ENCODE measurements at regions not wholly inside any gene's neighbourhood (a gene's known extent, or its start where the extent isn't known, plus 50 kb on each side); places are given as distances from the start of the nearest gene placed in this dataset.

DNA sequence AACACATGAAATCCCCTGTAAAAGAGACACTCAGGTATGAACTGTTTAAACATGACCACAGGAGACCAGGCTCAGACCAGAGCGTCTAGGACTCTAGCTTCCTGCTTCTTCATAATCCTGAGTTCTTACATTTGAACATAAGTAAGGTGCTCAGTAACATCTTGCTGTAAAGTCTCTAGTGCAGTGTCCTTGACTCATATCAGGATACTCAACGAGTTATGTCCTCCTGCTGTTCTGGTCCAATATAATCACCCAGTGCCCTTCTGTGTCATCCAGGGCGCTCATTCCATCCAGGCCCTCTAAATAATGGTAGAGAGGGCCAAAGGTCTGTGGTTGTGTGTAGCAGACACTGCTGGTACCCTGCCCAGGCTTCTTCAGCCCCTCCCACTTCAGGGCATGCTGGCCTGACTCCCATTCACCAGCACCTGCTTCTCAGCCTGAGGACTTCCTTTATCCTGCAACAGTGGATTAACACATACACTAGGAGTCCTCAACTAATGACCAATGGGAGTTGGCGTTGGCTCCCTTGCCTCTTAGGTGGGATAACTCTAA is 66.8 kb upstream of the MOCS1 start:
- Histone ChIP-seq H4K20me1 (ENCODE audit: insufficient read depth, poor library complexity, severe bottlenecking) (no peaks in the 10 kb centered on the region), H3K36me3 (replicated peaks; ENCODE audit: insufficient read depth, low read depth) (no peaks in the 10 kb centered on the region), H3K9me2 (replicated peaks; ENCODE audit: insufficient read depth) (no peaks in the 10 kb centered on the region), H3K4me1 (ENCODE audit: insufficient read depth) (no peaks in the 10 kb centered on the region), H3K9me3 (ENCODE audit: low read depth) (no peaks in the 10 kb centered on the region), H3K4me3 (no peak overlapping the region), H3K27ac (no peak overlapping the region), H2AFZ (no peak overlapping the region), H3K27me3 (peaks cover 5% of the 10 kb centered on the region), H3K4me2 (no peak overlapping the region), H3K79me2 (no peaks in the 10 kb centered on the region)
- WGBS (ENCODE audit: low lambda C conversion rate, missing lambda C conversion rate): 68% methylated on average over 4 of the region's 4 CpGs
- no peak for DNase-seq (ENCODE audit: low spot score)
- TF ChIP-seq EZH2 (IDR thresholded peaks at IDR 0.05; ENCODE audit: borderline replicate concordance): no peak

DNA sequence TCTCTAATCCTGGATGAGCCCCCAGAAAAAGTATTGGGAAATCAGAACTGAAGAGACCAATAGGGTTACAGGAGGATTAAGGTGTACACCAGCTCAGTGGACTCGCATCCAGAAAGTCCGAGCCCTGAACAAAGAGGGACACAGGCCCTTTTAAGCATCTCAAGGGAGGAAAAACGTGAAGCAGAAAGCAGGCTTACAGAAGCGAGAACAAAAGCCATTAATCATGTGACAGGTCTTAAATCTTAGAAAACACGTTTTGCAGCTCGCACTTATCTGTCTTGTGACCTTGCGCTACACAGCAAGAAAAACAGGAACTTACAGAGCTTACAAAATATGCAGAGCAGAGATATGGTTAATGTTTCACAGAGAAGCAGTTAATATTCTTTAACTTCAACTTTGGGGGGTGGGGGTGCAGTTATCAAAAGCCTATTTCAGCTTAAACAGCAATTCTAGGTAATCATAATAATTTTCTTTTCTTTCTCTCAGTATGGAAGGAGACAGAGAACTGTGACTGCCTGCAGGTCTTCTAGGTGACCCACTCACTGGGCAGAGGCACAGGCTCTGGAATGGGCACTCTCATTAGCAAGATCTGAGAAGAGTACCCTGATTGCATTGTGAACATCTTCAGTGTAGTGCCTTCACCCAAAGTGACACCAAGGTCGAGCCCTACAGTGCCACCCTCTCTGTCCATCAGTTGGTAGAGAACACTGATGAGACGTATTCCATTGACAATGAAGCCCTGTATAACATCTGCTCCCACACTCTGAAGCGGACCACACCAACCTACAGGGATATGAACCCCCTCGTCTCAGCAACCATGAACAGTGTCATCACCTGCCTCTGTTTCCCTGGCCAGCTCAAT is 65.0 kb upstream of the MOCS1 start:
- Histone ChIP-seq H3K9me2 (replicated peaks; ENCODE audit: insufficient read depth) (no peaks in the 10 kb centered on the region), H4K20me1 (ENCODE audit: insufficient read depth, poor library complexity, severe bottlenecking) (no peaks in the 10 kb centered on the region), H3K27me3 (no peaks in the 10 kb centered on the region), H3K79me2 (no peaks in the 10 kb centered on the region), H3K9me3 (ENCODE audit: low read depth) (no peaks in the 10 kb centered on the region), H3K4me1 (ENCODE audit: insufficient read depth) (no peaks in the 10 kb centered on the region), H3K4me3 (no peak overlapping the region), H2AFZ (no peak overlapping the region), H3K36me3 (replicated peaks; ENCODE audit: insufficient read depth, low read depth) (no peaks in the 10 kb centered on the region), H3K27ac (no peak overlapping the region), H3K4me2 (no peak overlapping the region)
- no peak for DNase-seq (ENCODE audit: low spot score)
- 77% methylated on average over 11 of the region's 11 CpGs for WGBS (ENCODE audit: low lambda C conversion rate, missing lambda C conversion rate)
- TF ChIP-seq EZH2 (IDR thresholded peaks at IDR 0.05; ENCODE audit: borderline replicate concordance): no peak
- TF ChIP-seq, protein P1, sequence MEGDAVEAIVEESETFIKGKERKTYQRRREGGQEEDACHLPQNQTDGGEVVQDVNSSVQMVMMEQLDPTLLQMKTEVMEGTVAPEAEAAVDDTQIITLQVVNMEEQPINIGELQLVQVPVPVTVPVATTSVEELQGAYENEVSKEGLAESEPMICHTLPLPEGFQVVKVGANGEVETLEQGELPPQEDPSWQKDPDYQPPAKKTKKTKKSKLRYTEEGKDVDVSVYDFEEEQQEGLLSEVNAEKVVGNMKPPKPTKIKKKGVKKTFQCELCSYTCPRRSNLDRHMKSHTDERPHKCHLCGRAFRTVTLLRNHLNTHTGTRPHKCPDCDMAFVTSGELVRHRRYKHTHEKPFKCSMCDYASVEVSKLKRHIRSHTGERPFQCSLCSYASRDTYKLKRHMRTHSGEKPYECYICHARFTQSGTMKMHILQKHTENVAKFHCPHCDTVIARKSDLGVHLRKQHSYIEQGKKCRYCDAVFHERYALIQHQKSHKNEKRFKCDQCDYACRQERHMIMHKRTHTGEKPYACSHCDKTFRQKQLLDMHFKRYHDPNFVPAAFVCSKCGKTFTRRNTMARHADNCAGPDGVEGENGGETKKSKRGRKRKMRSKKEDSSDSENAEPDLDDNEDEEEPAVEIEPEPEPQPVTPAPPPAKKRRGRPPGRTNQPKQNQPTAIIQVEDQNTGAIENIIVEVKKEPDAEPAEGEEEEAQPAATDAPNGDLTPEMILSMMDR (IDR thresholded peaks at IDR 0.05; ENCODE audit: poor library complexity): no peak
- TF ChIP-seq EZH2phosphoT487 (IDR thresholded peaks at IDR 0.05; ENCODE audit: low read depth, severe bottlenecking, unreplicated experiment): no peak

DNA sequence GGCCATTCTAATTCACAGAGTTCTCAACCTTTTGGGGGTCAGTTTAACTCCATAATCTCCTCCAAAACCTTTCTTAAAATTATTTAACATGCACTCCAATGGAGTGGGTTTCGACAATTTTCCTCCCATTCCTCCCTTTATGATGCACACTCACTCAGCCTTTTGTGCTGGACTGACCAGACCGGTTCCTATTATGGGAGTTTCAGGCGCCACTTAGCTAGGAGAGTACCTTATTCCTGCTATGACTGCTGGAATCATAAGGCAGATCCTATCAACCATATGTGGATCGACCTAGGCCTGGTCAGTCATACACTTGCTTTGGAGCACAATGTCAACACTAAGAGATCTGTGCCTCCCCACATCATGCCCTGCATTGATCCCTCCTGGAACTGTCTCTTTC is 63.9 kb upstream of the MOCS1 start:
- H3K36me3 ChIP-seq (replicated peaks; ENCODE audit: insufficient read depth, low read depth): no peaks in the 10 kb centered on the region
- no peaks in the 10 kb centered on the region for H3K4me1 ChIP-seq (ENCODE audit: insufficient read depth)
- H2AFZ ChIP-seq: no peak overlapping the region
- WGBS (ENCODE audit: low lambda C conversion rate, missing lambda C conversion rate): 90% methylated on average over 4 of the region's 4 CpGs
- no peak for DNase-seq (ENCODE audit: low spot score)
- no peaks in the 10 kb centered on the region for H3K9me3 ChIP-seq (ENCODE audit: low read depth)
- H4K20me1 ChIP-seq (ENCODE audit: insufficient read depth, poor library complexity, severe bottlenecking): no peaks in the 10 kb centered on the region
- no peaks in the 10 kb centered on the region for H3K79me2 ChIP-seq
- H3K27ac ChIP-seq: no peak overlapping the region
- no peak overlapping the region for H3K4me2 ChIP-seq
- H3K27me3 ChIP-seq: no peaks in the 10 kb centered on the region
- TF ChIP-seq EZH2phosphoT487 (IDR thresholded peaks at IDR 0.05; ENCODE audit: low read depth, severe bottlenecking, unreplicated experiment) (no peak), EZH2 (IDR thresholded peaks at IDR 0.05; ENCODE audit: borderline replicate concordance) (no peak)
- TF ChIP-seq, protein P1 (IDR thresholded peaks at IDR 0.05; ENCODE audit: poor library complexity): no peak
- no peaks in the 10 kb centered on the region for H3K9me2 ChIP-seq (replicated peaks; ENCODE audit: insufficient read depth)
- H3K4me3 ChIP-seq: no peak overlapping the region

DNA sequence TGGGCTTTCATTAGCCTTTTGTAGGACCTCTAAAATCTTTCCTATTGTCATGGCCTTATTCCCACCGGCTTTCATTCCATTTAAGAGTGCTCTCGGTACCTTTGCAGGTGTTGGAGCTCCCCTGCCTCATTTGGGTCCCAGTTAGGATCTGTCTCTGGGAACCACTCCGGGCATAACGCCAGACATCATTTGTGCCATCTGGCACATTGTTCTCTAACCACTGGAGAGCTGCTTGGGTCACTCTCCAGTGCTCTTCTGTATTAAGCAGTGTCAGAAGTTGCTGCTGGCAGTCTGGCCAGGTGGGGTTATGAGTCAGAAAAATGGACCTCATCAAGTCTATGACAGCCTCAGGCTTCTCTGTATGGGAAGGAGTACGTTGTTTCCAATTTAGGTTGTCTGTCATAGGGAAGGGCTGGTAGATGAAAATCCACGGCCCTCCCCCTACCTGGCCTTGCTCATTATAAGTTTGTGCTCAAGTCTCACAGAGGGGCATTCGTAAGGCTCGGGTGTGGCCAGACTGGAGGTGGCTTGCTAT is 62.9 kb upstream of the MOCS1 start:
- Histone ChIP-seq H3K79me2 (no peaks in the 10 kb centered on the region), H3K27ac (no peak overlapping the region), H3K4me3 (no peak overlapping the region), H4K20me1 (ENCODE audit: insufficient read depth, poor library complexity, severe bottlenecking) (no peaks in the 10 kb centered on the region), H3K9me3 (ENCODE audit: low read depth) (no peaks in the 10 kb centered on the region), H3K27me3 (no peaks in the 10 kb centered on the region), H3K9me2 (replicated peaks; ENCODE audit: insufficient read depth) (no peaks in the 10 kb centered on the region), H3K36me3 (replicated peaks; ENCODE audit: insufficient read depth, low read depth) (no peaks in the 10 kb centered on the region), H3K4me1 (ENCODE audit: insufficient read depth) (no peaks in the 10 kb centered on the region), H3K4me2 (no peak overlapping the region), H2AFZ (no peak overlapping the region)
- DNase-seq (ENCODE audit: low spot score): no peak
- TF ChIP-seq EZH2 (IDR thresholded peaks at IDR 0.05; ENCODE audit: borderline replicate concordance): no peak
- TF ChIP-seq EZH2phosphoT487 (IDR thresholded peaks at IDR 0.05; ENCODE audit: low read depth, severe bottlenecking, unreplicated experiment): no peak
- TF ChIP-seq, protein P1 (IDR thresholded peaks at IDR 0.05; ENCODE audit: poor library complexity): no peak
- 90% methylated on average over 8 of the region's 8 CpGs for WGBS (ENCODE audit: low lambda C conversion rate, missing lambda C conversion rate)
